KMS-11 (cell line): ENCODE measurements at regions not wholly inside any gene's neighbourhood (a gene's known extent, or its start where the extent isn't known, plus 50 kb on each side); places are given as distances from the start of the nearest gene placed in this dataset.

Experiments used
- H2AFZ ChIP-seq: fragments of 200-600 bp; sonication (generic); 2 replicates; pipeline ENCODE4 v1.6.1; 2016; ENCODE audit warnings: antibody characterized with exemption, mixed run types, low read depth
- H3K27ac ChIP-seq: fragments of 200-600 bp; sonication (generic); 2 replicates; pipeline ENCODE4 v1.6.1; 2016; ENCODE audit warnings: mild to moderate bottlenecking, mixed run types
- H3K27me3 ChIP-seq: fragments of 200-600 bp; sonication (generic); 2 replicates; pipeline ENCODE4 v1.6.1; 2017; ENCODE audit warnings: mild to moderate bottlenecking, low read depth, mixed run types, moderate library complexity; ENCODE audit not compliant: insufficient read depth
- H3K36me3 ChIP-seq: fragments of 200-600 bp; sonication (generic); 2 replicates; pipeline ENCODE4 v1.6.1; 2017; ENCODE audit warnings: mild to moderate bottlenecking, mixed run types; ENCODE audit not compliant: insufficient read depth
- H3K4me1 ChIP-seq: fragments of 200-600 bp; sonication (generic); 2 replicates; pipeline ENCODE4 v1.6.1; 2016; ENCODE audit warnings: mild to moderate bottlenecking, low read depth, mixed run types; ENCODE audit not compliant: poor library complexity, severe bottlenecking
- H3K4me2 ChIP-seq: fragments of 200-600 bp; sonication (generic); 2 replicates; pipeline ENCODE4 v1.7.0; 2016; ENCODE audit warnings: mild to moderate bottlenecking, mixed run types
- H3K4me3 ChIP-seq: fragments of 200-600 bp; sonication (generic); IDR thresholded peaks from 2 replicates; pipeline ENCODE4 v1.6.1; 2017; ENCODE audit warnings: low read depth, low read length, mixed read lengths; ENCODE audit not compliant: insufficient read depth
- H3K79me2 ChIP-seq: fragments of 200-600 bp; sonication (generic); 2 replicates; pipeline ENCODE4 v1.6.1; 2016; ENCODE audit warnings: low read depth, mixed run types; ENCODE audit not compliant: insufficient read depth
- H3K9ac ChIP-seq: fragments of 200-600 bp; sonication (generic); 2 replicates; pipeline ENCODE4 v1.6.1; 2016; ENCODE audit warnings: mild to moderate bottlenecking, mixed run types
- H4K20me1 ChIP-seq: fragments of 200-600 bp; sonication (generic); 2 replicates; pipeline ENCODE4 v1.6.1; 2016; ENCODE audit warnings: mild to moderate bottlenecking, mixed run types; ENCODE audit not compliant: insufficient read depth
- TF ChIP-seq, protein P1 (sequence below): fragments of 200-600 bp; sonication (generic); conservative IDR thresholded peaks from 2 replicates; pipeline ENCODE4 v1.6.1; 2017; ENCODE audit warnings: low read depth, mild to moderate bottlenecking, antibody characterized with exemption, low read length, moderate library complexity, mixed read lengths

DNA sequence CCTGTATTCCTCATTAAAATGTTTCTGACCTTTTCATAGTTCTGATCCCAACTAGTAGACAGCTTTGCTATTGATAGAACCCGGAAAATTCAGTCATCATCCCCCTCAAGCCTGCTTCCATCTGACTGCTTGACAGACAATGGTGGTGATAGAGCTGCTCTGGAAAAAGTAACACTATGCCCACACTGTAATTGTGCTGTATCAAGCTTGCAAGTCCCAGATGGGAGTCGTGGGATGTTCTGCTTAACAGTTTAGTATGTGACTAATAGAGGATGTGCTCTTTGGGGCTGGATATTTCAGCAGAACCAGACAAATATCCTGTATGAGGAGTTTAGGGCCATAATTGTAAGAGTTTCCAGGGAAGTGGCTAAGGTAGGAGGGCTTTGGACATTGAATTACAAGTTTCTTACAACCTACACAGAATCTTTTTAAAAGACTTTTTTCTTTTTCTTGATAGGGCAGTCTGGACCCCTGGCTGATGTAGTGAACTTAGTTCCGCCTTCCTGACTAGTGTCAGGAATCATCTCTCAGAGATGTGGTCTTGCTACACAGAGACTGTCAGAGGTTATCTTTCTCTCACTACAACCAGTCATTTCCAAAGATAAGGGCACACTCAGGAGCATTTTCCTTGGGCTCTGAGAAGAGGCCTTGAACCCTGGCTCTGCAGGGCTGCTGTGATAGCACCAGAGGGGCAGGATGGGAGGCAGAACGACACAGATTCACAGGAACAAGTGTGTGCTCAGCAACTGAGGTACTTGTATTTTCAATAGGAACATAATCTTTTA lies 158.0 kb upstream of the RBMS1 start:
- no peaks in the 10 kb centered on the region for H3K36me3 ChIP-seq
- H2AFZ ChIP-seq, result no peak overlapping the region
- H3K27me3 ChIP-seq, result no peaks in the 10 kb centered on the region
- no peak overlapping the region for H3K4me2 ChIP-seq
- no peak overlapping the region for H3K9ac ChIP-seq
- no peaks in the 10 kb centered on the region for H3K4me1 ChIP-seq
- H3K79me2 ChIP-seq, result no peaks in the 10 kb centered on the region
- H4K20me1 ChIP-seq, result no peaks in the 10 kb centered on the region
- no peak overlapping the region for H3K27ac ChIP-seq
- H3K4me3 ChIP-seq, result no peak overlapping the region
- TF ChIP-seq, protein P1, sequence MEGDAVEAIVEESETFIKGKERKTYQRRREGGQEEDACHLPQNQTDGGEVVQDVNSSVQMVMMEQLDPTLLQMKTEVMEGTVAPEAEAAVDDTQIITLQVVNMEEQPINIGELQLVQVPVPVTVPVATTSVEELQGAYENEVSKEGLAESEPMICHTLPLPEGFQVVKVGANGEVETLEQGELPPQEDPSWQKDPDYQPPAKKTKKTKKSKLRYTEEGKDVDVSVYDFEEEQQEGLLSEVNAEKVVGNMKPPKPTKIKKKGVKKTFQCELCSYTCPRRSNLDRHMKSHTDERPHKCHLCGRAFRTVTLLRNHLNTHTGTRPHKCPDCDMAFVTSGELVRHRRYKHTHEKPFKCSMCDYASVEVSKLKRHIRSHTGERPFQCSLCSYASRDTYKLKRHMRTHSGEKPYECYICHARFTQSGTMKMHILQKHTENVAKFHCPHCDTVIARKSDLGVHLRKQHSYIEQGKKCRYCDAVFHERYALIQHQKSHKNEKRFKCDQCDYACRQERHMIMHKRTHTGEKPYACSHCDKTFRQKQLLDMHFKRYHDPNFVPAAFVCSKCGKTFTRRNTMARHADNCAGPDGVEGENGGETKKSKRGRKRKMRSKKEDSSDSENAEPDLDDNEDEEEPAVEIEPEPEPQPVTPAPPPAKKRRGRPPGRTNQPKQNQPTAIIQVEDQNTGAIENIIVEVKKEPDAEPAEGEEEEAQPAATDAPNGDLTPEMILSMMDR, result no peak

DNA sequence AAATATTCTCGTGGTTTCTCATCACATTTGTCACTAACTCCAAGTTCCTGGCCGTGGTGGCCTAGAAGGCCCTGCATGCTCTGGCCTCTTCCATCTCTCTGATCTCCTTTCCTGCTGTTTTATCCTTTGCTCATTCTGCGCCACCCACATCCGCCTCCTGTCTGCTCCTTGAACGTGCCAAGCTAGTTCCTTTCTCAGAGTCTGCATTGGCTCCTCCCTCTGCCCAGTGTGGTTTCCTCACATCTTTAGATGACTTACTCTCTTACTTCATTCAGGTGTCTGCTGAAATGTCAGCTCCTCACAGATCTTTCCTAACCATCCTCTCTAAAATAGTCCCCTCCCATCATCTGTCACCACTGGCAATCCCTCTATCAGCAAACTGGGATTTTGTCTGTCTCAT lies 158.6 kb upstream of the RBMS1 start:
- H3K27me3 ChIP-seq, result no peaks in the 10 kb centered on the region
- no peak overlapping the region for H3K27ac ChIP-seq
- H2AFZ ChIP-seq, result no peak overlapping the region
- H3K36me3 ChIP-seq, result no peaks in the 10 kb centered on the region
- TF ChIP-seq, protein P1, result no peak
- no peak overlapping the region for H3K9ac ChIP-seq
- H4K20me1 ChIP-seq, result no peaks in the 10 kb centered on the region
- H3K79me2 ChIP-seq, result no peaks in the 10 kb centered on the region
- H3K4me1 ChIP-seq, result no peaks in the 10 kb centered on the region
- no peak overlapping the region for H3K4me2 ChIP-seq
- no peak overlapping the region for H3K4me3 ChIP-seq

DNA sequence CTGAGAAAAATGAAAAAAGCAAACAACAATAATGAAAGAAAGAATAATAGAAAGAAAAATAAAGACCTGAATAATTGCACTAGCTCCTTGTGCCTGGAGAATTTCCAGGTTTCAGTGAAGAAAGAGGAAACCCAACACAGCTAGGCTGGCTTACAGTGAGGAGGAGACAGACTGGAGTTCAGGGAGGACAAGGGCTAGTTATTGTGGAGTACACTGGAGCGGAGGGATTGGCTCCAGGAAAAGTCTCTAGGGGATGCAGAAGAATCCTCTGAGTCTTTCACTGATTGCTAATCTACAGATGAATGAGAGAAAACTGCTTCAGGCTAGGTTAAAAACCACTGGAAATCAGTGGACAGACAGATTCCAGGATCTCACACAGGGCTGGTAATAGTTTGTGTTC lies 163.6 kb upstream of the RBMS1 start:
- H3K27ac ChIP-seq, result no peak overlapping the region
- TF ChIP-seq, protein P1, result no peak
- no peaks in the 10 kb centered on the region for H3K79me2 ChIP-seq
- no peaks in the 10 kb centered on the region for H3K27me3 ChIP-seq
- H3K4me1 ChIP-seq, result no peaks in the 10 kb centered on the region
- H3K4me3 ChIP-seq, result no peak overlapping the region
- H4K20me1 ChIP-seq, result no peaks in the 10 kb centered on the region
- H3K9ac ChIP-seq, result no peak overlapping the region
- H3K36me3 ChIP-seq, result no peaks in the 10 kb centered on the region
- no peak overlapping the region for H2AFZ ChIP-seq
- no peak overlapping the region for H3K4me2 ChIP-seq

DNA sequence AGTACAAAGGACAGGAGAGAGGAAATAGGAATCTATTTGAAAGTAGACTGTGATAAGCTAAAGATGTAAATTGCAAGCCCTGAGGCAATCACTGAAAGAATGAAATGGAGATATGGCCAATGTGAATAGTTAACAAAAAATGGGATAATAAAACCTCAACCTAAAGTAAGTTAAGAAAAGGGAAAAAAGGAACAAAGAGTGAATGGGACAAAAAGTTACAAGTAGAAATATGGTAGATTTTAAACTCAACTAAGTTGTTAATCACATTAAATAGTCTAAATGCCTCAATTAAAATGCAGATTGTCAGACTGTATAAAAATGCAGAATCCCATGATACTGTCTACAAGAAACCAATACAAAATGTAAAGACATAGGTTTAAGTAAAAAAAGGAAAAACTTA lies 165.2 kb upstream of the RBMS1 start:
- H2AFZ ChIP-seq, result no peak overlapping the region
- TF ChIP-seq, protein P1, result no peak

More for the DNA sequence above, 165.2 kb upstream of the RBMS1 start:
- Histone ChIP-seq H3K79me2 (no peaks in the 10 kb centered on the region), H3K4me1 (no peaks in the 10 kb centered on the region), H3K36me3 (no peaks in the 10 kb centered on the region), H3K4me2 (no peak overlapping the region), H3K27ac (no peak overlapping the region), H3K9ac (no peak overlapping the region), H3K27me3 (no peaks in the 10 kb centered on the region), H3K4me3 (no peak overlapping the region), H4K20me1 (no peaks in the 10 kb centered on the region)
